Immature natural killer cell (primary cell): ENCODE measurements at regions not wholly inside any gene's neighbourhood (a gene's known extent, or its start where the extent isn't known, plus 50 kb on each side); places are given as distances from the start of the nearest gene placed in this dataset.

Experiments used
- DNase-seq, 3 donors: peaks; one replicate each; pipeline ENCODE4 v3.0.0; 2022; ENCODE audit warnings: mixed read lengths in 1 of 3
- H3K27ac Mint-ChIP-seq, 6 donors: one replicate each; pipeline ENCODE4 v1.8.0; 2020; ENCODE audit warnings: mixed read lengths in 6 of 6, mild to moderate bottlenecking in 5 of 6, inconsistent platforms in 4 of 6, moderate library complexity in 3 of 6
- H3K27me3 Mint-ChIP-seq, 3 donors: one replicate each; pipeline ENCODE4 v1.8.0; 2020 to 2021; ENCODE audit warnings: low read depth in 3 of 3, mild to moderate bottlenecking in 3 of 3, mixed read lengths in 3 of 3, moderate library complexity in 3 of 3, inconsistent platforms in 1 of 3
- H3K36me3 Mint-ChIP-seq, 3 donors: one replicate each; pipeline ENCODE4 v1.8.0; 2020; ENCODE audit warnings: mixed read lengths in 3 of 3, inconsistent platforms in 2 of 3, mild to moderate bottlenecking in 2 of 3
- H3K4me1 Mint-ChIP-seq, 2 donors: one replicate each; pipeline ENCODE4 v1.8.0; 2020; ENCODE audit warnings: inconsistent platforms in 2 of 2, mild to moderate bottlenecking in 2 of 2, mixed read lengths in 2 of 2, moderate library complexity in 1 of 2
- H3K4me3 Mint-ChIP-seq, 5 donors: one replicate each; pipeline ENCODE4 v1.8.0; 2020; ENCODE audit warnings: mild to moderate bottlenecking in 5 of 5, mixed read lengths in 5 of 5, inconsistent platforms in 3 of 5, moderate library complexity in 3 of 5
- H3K9me3 Mint-ChIP-seq, 6 donors: one replicate each; pipeline ENCODE4 v1.8.0; 2020; ENCODE audit warnings: mild to moderate bottlenecking in 6 of 6, mixed read lengths in 6 of 6, inconsistent platforms in 4 of 6, moderate library complexity in 3 of 6

- no peaks in the 10 kb centered on the region for H3K4me1 Mint-ChIP-seq
- DNase-seq = no peak
- no peaks in the 10 kb centered on the region for H3K27me3 Mint-ChIP-seq
- no peaks in the 10 kb centered on the region for H3K36me3 Mint-ChIP-seq
- no peaks in the 10 kb centered on the region for H3K9me3 Mint-ChIP-seq
- no peak overlapping the region for H3K4me3 Mint-ChIP-seq
- H3K27ac Mint-ChIP-seq = no peak overlapping the region
Measured at GRCh38 chr15:66644000-66644787, 57.8 kb upstream of the SMAD6 start.

GRCh38 chr15:66644869-66645268 lies 57.2 kb upstream of the SMAD6 start:
- Mint-ChIP-seq H3K36me3 (no peaks in the 10 kb centered on the region), H3K4me3 (no peak overlapping the region), H3K27ac (no peak overlapping the region), H3K9me3 (no peaks in the 10 kb centered on the region), H3K4me1 (no peaks in the 10 kb centered on the region), H3K27me3 (no peaks in the 10 kb centered on the region)
- DNase-seq = no peak

- Mint-ChIP-seq H3K9me3 (no peaks in the 10 kb centered on the region), H3K27ac (no peak overlapping the region), H3K36me3 (no peaks in the 10 kb centered on the region), H3K4me3 (no peak overlapping the region), H3K4me1 (no peaks in the 10 kb centered on the region), H3K27me3 (no peaks in the 10 kb centered on the region)
- DNase-seq = no peak
Measured at GRCh38 chr15:66646308-66646707, 55.7 kb upstream of the SMAD6 start.

- H3K4me3 Mint-ChIP-seq = no peak overlapping the region
- H3K9me3 Mint-ChIP-seq = no peaks in the 10 kb centered on the region
- H3K4me1 Mint-ChIP-seq = no peaks in the 10 kb centered on the region
- H3K27me3 Mint-ChIP-seq = no peaks in the 10 kb centered on the region
- no peak overlapping the region for H3K27ac Mint-ChIP-seq
- no peaks in the 10 kb centered on the region for H3K36me3 Mint-ChIP-seq
- no peak for DNase-seq
Measured at GRCh38 chr15:66646799-66647198, 55.2 kb upstream of the SMAD6 start.

- H3K27me3 Mint-ChIP-seq = no peaks in the 10 kb centered on the region
- H3K36me3 Mint-ChIP-seq = no peaks in the 10 kb centered on the region
- no peak overlapping the region for H3K4me3 Mint-ChIP-seq
- no peaks in the 10 kb centered on the region for H3K4me1 Mint-ChIP-seq
- H3K9me3 Mint-ChIP-seq = no peaks in the 10 kb centered on the region
- no peak overlapping the region for H3K27ac Mint-ChIP-seq
- no peak for DNase-seq
Measured at GRCh38 chr15:66647358-66647757, 54.7 kb upstream of the SMAD6 start.

GRCh38 chr15:66648588-66648987 lies 53.4 kb upstream of the SMAD6 start:
- H3K27me3 Mint-ChIP-seq = peaks cover 0 to 2% (median 0%) of the 10 kb centered on the region in 3 donors
- no peak for DNase-seq
- no peaks in the 10 kb centered on the region for H3K36me3 Mint-ChIP-seq
- H3K9me3 Mint-ChIP-seq = no peaks in the 10 kb centered on the region
- no peak overlapping the region for H3K4me3 Mint-ChIP-seq
- H3K4me1 Mint-ChIP-seq = no peaks in the 10 kb centered on the region
- no peak overlapping the region for H3K27ac Mint-ChIP-seq

- Mint-ChIP-seq H3K9me3 (no peaks in the 10 kb centered on the region), H3K4me3 (no peak overlapping the region), H3K36me3 (no peaks in the 10 kb centered on the region), H3K27me3 (peaks cover 0 to 2% (median 0%) of the 10 kb centered on the region in 3 donors), H3K27ac (no peak overlapping the region), H3K4me1 (peaks cover 0 to 5% of the 10 kb centered on the region in 2 donors)
- no peak for DNase-seq
Measured at GRCh38 chr15:66649235-66649984, 52.6 kb upstream of the SMAD6 start.

GRCh38 chr15:66650433-66650832 lies 51.6 kb upstream of the SMAD6 start:
- no peak for DNase-seq
- peaks cover 0 to 3% (median 0%) of the 10 kb centered on the region in 3 donors for H3K27me3 Mint-ChIP-seq

GRCh38 chr15:66651198-66651597 lies 50.8 kb upstream of the SMAD6 start:
- Mint-ChIP-seq H3K9me3 (no peaks in the 10 kb centered on the region), H3K4me1 (peaks cover 5% of the 10 kb centered on the region in 2 donors), H3K36me3 (no peaks in the 10 kb centered on the region), H3K27ac (no peak overlapping the region), H3K4me3 (no peak overlapping the region), H3K27me3 (peaks cover 0 to 7% (median under 1%) of the 10 kb centered on the region in 3 donors)
- no peak for DNase-seq

More at GRCh38 chr15:66650433-66650832, 51.6 kb upstream of the SMAD6 start:
- Mint-ChIP-seq H3K27ac (no peak overlapping the region), H3K36me3 (no peaks in the 10 kb centered on the region), H3K9me3 (no peaks in the 10 kb centered on the region), H3K4me3 (no peak overlapping the region), H3K4me1 (peaks cover 2 to 5% of the 10 kb centered on the region in 2 donors)

GRCh38 chr15:66651913-66652642 lies 50.0 kb upstream of the SMAD6 start:
- Mint-ChIP-seq H3K4me3 (no peak overlapping the region), H3K4me1 (peaks cover 5% of the 10 kb centered on the region in 2 donors), H3K9me3 (no peaks in the 10 kb centered on the region), H3K27me3 (peaks cover 0 to 10% (median 2%) of the 10 kb centered on the region in 3 donors), H3K27ac (no peak overlapping the region), H3K36me3 (no peaks in the 10 kb centered on the region)
- no peak for DNase-seq
